Transverse colon (tissue), 3 donors: ENCODE measurements at regions not wholly inside any gene's neighbourhood (a gene's known extent, or its start where the extent isn't known, plus 50 kb on each side); places are given as distances from the start of the nearest gene placed in this dataset.

ENCODE experiments used
- EP300 ChIP-seq: sonication (generic); formaldehyde crosslinking; IDR thresholded peaks from one replicate; pipeline ENCODE4 v1.6.1; 2017; ENCODE audit warnings: antibody characterized with exemption, low read depth
- TF ChIP-seq, protein P1 (sequence below), 5 experiments: fragments of 200-600 bp in 3 of 5; fragments of 450-650 bp in 2 of 5; sonication (generic) in 3 of 5; IDR thresholded peaks; 1 replicate in 2 of 5; 2 replicates in 3 of 5; pipeline ENCODE4 v1.5.1; 2016 to 2017; ENCODE audit warnings: antibody characterized with exemption in 5 of 5, inconsistent platforms in 3 of 5, mild to moderate bottlenecking in 2 of 5, moderate library complexity in 1 of 5

DNA sequence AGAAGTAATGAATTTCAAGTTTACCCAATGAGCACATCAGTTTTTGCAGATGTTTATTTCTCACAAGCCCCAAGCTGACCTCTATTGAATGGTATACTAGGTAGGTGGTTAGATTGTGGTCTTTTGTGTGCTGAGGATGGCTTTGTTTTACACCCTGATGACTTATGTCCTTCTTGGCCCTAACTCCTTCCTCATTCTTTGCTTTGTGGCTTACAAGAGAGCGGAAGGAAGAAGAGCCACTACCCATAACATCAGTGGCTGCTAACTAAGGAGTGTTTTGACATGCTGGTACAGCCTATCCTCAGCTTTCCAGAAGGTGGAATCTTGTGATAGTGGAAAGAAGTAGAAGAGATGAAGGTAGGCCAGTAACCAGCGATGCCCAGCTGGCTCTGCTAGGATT is 85.7 kb upstream of the NTRK2 start:
- TF ChIP-seq EP300, result no peak
- TF ChIP-seq, protein P1, sequence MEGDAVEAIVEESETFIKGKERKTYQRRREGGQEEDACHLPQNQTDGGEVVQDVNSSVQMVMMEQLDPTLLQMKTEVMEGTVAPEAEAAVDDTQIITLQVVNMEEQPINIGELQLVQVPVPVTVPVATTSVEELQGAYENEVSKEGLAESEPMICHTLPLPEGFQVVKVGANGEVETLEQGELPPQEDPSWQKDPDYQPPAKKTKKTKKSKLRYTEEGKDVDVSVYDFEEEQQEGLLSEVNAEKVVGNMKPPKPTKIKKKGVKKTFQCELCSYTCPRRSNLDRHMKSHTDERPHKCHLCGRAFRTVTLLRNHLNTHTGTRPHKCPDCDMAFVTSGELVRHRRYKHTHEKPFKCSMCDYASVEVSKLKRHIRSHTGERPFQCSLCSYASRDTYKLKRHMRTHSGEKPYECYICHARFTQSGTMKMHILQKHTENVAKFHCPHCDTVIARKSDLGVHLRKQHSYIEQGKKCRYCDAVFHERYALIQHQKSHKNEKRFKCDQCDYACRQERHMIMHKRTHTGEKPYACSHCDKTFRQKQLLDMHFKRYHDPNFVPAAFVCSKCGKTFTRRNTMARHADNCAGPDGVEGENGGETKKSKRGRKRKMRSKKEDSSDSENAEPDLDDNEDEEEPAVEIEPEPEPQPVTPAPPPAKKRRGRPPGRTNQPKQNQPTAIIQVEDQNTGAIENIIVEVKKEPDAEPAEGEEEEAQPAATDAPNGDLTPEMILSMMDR (IDR thresholded peaks at IDR 0.05), result no peak
